GM19328 (cell line): ENCODE measurements at regions not wholly inside any gene's neighbourhood (a gene's known extent, or its start where the extent isn't known, plus 50 kb on each side); places are given as distances from the start of the nearest gene placed in this dataset.
"Not testable (repeated sequence)": the region's sequence is repeated elsewhere in the genome, so short reads cannot be mapped to it uniquely, and the experiment has no call there.

Source experiments
- ATAC-seq: cut with Tn5 transposase; IDR thresholded peaks from one replicate; pipeline ENCODE4 v1.9.1; 2021; ENCODE audit warnings: mild to moderate bottlenecking, moderate library complexity; ENCODE audit not compliant: unreplicated experiment

- ATAC-seq, result not testable (repeated sequence)
These were observed 51.9 kb downstream of the DIPK2A start for GRCh38 chr3:144023543-144023942.

GRCh38 chr3:144028798-144029411 is 57.3 kb downstream of the DIPK2A start:
- peak; percentile 75 for ATAC-seq

GRCh38 chr3:144029769-144030168 is 58.1 kb downstream of the DIPK2A start:
- no peak for ATAC-seq

- no peak for ATAC-seq
These were observed 60.3 kb downstream of the DIPK2A start for GRCh38 chr3:144031938-144032337.

GRCh38 chr3:144032531-144033239 is 61.1 kb downstream of the DIPK2A start:
- ATAC-seq, result peak; percentile 68

DNA sequence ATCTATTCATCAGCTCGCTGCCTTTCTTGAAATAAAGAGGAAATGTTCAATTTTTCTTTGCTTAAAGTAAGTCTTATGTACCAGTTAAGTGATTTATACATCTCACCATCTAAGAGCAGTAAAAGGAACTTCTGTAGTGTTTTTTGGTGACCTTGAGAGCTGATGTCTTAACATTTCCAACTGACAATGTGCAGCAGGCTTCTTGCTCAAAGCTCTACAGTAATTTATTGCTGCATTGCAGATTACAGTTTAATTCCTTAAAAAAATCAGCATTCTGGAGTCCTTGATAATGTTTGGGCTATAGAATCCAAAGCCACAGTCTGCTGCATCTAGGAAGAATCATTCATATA is 61.6 kb downstream of the DIPK2A start:
- ATAC-seq, result no peak

DNA sequence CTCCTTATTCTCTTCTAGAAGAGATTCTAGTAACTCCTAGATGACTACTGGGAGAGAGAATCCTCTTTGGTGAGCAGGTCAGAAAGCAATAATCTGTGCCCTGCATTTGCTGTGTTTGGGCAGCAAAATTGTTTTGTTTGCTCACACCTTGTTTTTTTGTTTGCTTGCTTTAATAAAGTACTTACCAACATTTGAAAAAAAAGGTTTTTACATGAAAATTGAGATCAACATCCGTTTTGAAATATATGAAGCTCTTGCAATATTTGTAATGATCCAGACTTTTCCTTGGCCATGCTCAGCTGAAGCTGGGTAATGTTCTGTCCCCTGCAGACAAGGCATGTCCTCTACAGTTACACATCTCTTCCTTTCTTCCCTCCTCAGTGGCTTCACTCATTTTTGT is 62.2 kb downstream of the DIPK2A start:
- ATAC-seq, result no peak

DNA sequence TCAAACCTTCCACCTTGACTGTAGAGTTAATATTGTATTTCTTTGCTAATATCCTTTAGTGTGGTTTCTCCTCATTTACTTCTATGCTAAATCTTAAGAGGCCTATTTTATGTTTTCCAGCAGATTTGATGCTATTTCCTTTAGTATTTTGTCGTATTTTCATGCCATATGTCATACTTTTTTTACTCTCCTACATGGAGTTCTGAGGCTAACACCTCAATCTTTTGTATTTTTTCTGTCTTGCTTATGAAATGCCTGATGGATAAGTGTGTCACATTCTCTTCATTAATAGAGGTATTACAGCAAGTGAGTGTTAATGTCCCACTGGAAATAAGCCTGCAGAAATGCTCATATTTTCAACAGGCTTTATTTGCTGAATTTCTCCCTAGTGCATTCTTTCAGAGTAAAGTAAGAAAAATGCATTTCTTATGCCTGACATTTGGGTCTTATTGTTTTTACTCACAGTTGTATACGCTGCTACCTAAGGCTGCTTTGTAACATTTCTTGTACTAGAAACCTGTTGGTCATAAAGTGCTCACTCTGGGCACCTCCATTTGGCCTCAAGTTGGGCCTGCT is 63.2 kb downstream of the DIPK2A start:
- no peak for ATAC-seq

GRCh38 chr3:144036498-144036897 is 64.9 kb downstream of the DIPK2A start:
- no peak for ATAC-seq

DNA sequence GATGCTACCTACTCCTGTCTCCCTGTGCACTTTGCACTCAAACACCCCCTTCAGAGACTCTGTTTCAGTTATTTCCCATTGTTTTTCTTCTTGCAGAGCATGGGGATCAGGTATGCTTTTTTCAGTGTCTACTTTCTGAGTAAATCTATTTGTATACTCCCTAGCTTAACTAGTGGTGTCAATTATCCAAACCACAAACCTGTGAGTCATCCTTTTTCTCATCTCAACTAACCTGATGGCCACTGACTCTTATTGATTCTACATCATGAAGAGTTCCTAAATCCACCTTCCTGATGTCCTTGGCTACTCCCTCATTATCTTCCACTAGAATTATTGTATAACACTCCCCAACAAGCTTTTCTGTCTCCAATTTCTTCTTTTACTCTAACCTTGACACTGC is 68.0 kb downstream of the DIPK2A start:
- ATAC-seq, result no peak

DNA sequence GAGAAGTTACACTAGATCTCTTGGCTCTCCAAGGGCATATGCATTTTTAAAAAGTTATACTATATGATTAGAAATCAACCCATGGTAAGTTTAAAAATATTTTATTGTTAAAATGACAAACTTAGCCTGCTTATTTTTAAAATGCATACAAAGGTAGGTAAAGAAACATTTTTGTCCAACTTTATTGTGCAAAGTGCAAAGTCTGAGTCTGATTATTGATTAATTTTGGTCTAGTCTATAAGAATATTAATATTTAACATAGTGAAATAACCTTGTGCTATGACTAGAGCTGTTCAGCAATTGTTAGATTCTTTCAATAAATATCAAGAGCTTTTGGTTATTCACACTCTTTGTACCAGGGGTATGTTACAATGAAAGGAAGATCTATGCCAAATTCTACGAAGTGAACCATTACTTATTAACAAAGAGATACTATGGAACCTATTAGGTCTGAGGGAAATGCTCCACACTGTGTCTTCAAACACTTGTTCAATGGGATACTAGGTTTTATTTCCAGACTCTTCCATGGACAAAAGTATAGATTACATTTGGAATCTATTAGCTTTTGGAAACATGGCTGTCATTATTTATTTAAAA is 70.4 kb downstream of the DIPK2A start:
- ATAC-seq, result no peak

- ATAC-seq, result no peak
These were observed 74.1 kb downstream of the DIPK2A start for GRCh38 chr3:144045766-144046165.

DNA sequence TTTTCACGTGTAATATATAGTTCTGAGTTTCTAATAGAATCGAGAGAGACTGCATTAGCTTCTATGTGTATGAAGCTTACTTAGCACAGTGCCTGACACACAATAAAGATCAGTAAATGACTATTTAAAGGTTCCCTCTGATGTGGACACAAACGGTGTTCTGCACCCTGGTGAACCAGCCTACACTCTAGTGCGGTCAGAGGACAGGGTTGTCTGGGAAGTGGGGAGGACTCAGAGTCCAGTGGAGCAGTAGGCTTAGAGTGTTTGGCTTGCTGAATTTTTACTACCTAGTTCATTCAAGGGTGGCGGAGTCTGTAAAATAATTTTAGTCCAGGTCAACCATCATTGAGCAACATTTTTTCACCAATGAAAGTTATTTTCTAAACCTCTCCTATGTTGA is 77.8 kb downstream of the DIPK2A start:
- ATAC-seq, result no peak

GRCh38 chr3:144051211-144051610 is 79.6 kb downstream of the DIPK2A start:
- no peak for ATAC-seq

- no peak for ATAC-seq
These were observed 80.7 kb downstream of the DIPK2A start for GRCh38 chr3:144052275-144052674.

DNA sequence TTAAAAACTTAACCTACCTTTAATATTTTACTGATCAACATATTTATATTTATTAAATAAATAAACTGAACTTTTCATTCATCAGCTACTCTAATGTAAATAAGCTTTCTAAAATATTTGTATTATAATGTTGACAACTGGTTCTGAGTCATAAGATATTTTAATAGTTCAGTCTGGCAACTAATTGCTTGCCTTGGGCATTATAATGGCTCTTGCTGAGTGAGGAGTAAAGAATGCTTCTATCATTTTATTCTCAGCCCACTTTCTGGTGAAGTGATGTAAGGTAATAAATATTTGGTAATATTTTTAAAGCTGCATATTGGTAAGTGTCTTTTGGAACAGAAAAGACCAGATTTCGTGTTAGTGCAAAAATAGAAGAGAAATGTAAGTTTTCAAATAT is 81.5 kb downstream of the DIPK2A start:
- no peak for ATAC-seq

DNA sequence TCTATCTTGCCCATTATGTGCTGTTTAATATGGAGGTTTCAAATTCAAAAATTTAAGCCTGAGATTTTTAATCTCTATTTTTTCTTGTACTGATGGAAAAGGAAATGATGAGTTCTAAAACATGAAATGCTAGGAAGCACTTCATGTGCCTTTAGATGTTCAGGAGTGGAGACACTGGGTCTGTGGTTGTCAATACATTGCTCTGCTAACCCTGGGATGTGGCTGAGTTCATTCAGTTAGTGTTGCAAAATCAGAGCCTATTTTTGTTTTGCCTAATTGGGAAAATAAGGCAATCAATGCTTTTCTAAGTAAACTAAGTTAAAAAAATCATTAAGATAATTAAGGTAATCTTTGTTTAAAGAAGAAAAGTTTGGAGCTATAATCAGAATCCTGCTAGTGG is 83.1 kb downstream of the DIPK2A start:
- ATAC-seq, result no peak

GRCh38 chr3:144055604-144056003 is 84.0 kb downstream of the DIPK2A start:
- no peak for ATAC-seq

- no peak for ATAC-seq
These were observed 87.1 kb downstream of the DIPK2A start for GRCh38 chr3:144058713-144059112.

DNA sequence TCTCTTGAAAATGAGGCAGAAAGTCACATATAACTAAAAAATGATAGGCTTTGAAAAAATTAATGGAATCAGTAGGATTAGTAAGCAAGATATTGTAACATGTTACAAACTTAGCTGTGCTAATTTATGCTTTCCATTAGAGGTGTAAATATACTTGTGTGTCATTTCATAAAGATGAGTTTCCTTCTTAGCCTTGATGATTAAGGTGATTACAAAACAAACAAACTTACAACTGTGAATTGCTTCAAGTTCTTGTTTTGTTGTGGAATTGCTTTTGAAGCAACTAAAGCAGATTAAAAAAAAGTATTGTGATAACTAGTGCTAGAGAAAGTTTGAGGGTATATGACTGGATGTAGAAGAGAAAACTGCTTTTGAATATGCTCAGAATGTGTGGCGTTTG is 87.9 kb downstream of the DIPK2A start:
- no peak for ATAC-seq

GRCh38 chr3:144060881-144061280 is 89.3 kb downstream of the DIPK2A start:
- no peak for ATAC-seq

DNA sequence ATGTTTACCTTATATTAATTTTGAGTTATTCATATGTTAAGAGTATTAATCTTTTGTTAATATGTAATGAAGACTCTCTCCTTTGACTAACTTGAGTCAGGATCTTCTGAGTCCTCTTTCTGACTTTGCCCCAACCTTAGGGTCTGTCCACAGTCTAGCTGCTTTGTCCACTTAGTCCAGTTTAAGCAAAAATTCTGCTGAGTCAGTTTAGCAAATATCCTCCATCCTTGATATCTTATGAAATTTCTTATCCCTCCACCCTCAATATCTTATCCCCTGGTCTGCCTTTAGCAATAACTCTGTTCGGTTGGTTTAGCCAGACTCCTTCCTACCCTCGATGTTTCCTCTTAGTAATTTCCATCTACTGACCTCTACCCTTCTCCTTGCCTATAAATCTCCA is 91.7 kb downstream of the DIPK2A start:
- ATAC-seq, result no peak
